ENCODE measurements at regions not wholly inside any gene's neighbourhood (a gene's known extent, or its start where the extent isn't known, plus 50 kb on each side); places are given as distances from the start of the nearest gene placed in this dataset.

DNA sequence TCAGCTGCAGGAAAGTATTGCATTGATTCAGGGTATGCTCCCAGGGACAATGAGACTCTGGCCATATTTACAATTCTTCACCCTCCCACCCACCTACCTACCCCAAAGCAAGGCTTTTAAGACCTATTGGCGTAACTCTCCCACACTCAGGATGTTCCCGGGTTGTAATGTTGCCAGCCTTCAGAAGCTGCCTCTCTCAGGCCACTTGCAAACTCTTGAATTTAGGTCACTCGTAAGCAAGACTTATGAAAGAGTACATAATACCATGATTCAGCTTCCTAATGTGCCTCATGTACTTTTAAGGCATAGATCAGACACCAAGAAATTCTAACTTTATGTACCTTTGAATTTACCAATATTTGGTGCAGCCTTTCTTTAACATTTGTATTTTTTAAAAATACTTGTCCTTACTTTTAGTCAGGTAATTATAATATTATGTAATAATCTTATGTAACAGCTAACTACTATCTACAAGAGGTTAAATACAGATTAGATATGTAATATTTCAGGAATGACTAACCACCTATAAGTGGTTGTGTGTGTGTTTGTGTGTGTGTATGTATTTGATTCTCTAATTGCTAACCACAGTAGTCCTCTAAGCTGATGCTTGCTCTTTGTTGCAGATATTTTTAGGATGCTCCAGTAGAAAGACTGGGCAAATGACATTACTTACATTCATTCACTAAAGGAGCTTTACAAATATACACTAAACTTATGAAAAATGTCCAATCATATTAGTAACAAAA is 630.5 kb upstream of the MEF2C start:
- TF ChIP-seq, protein P1, sequence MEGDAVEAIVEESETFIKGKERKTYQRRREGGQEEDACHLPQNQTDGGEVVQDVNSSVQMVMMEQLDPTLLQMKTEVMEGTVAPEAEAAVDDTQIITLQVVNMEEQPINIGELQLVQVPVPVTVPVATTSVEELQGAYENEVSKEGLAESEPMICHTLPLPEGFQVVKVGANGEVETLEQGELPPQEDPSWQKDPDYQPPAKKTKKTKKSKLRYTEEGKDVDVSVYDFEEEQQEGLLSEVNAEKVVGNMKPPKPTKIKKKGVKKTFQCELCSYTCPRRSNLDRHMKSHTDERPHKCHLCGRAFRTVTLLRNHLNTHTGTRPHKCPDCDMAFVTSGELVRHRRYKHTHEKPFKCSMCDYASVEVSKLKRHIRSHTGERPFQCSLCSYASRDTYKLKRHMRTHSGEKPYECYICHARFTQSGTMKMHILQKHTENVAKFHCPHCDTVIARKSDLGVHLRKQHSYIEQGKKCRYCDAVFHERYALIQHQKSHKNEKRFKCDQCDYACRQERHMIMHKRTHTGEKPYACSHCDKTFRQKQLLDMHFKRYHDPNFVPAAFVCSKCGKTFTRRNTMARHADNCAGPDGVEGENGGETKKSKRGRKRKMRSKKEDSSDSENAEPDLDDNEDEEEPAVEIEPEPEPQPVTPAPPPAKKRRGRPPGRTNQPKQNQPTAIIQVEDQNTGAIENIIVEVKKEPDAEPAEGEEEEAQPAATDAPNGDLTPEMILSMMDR (conservative IDR thresholded peaks at IDR 0.05; ENCODE audit: low read length) = no peak
- TF ChIP-seq EZH2phosphoT487 (IDR thresholded peaks at IDR 0.05; ENCODE audit: borderline replicate concordance, low read depth, low read length) = no peak

Data from OCI-LY7 (cell line).